ENCODE measurements at regions not wholly inside any gene's neighbourhood (a gene's known extent, or its start where the extent isn't known, plus 50 kb on each side); places are given as distances from the start of the nearest gene placed in this dataset.

DNA sequence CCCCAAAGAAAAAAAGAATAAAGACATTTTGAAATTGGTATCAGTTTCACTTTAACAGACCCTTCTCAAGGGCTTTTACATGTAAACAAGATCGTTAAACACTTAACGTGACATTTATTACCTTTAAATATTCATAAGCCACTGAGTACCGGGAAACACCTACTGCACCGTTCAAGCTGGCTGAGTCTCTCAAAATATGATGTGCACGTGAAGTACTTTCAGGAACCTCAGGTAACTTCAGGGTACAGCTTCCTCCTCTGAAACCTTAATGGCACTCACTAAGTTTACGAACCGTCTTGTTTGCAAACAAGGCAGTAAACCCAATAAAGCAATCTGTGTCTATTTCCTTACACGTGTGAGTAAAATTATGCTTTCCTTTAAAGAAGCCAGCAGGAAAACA is 105.5 kb upstream of the TENM4 start:
- no peak overlapping the region for H3K9ac ChIP-seq (ENCODE audit: low read length in 3 of 3)
- TF ChIP-seq, protein P1, sequence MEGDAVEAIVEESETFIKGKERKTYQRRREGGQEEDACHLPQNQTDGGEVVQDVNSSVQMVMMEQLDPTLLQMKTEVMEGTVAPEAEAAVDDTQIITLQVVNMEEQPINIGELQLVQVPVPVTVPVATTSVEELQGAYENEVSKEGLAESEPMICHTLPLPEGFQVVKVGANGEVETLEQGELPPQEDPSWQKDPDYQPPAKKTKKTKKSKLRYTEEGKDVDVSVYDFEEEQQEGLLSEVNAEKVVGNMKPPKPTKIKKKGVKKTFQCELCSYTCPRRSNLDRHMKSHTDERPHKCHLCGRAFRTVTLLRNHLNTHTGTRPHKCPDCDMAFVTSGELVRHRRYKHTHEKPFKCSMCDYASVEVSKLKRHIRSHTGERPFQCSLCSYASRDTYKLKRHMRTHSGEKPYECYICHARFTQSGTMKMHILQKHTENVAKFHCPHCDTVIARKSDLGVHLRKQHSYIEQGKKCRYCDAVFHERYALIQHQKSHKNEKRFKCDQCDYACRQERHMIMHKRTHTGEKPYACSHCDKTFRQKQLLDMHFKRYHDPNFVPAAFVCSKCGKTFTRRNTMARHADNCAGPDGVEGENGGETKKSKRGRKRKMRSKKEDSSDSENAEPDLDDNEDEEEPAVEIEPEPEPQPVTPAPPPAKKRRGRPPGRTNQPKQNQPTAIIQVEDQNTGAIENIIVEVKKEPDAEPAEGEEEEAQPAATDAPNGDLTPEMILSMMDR (IDR thresholded peaks at IDR 0.05; ENCODE audit: borderline replicate concordance, extremely low read depth, insufficient read depth), result no peak
- H3K9me3 ChIP-seq (ENCODE audit: control insufficient read depth in 2 of 3, insufficient read depth in 1 of 3, low read length in 3 of 3), result no peaks in the 10 kb centered on the region
- FAIRE-seq, result no peak
- H3K4me3 ChIP-seq (ENCODE audit: low read length in 3 of 3), result no peak overlapping the region
- H3K36me3 ChIP-seq (ENCODE audit: control insufficient read depth in 2 of 3, insufficient read depth in 3 of 3, low read length in 3 of 3), result no peaks in the 10 kb centered on the region
- H3K27ac ChIP-seq (ENCODE audit: low read depth in 2 of 2, low read length in 2 of 2), result no peak overlapping the region
- intact Hi-C loops (cut with DNase I), result no loop called here
- peak in 2 of 5 donors; percentile 31 to 52 for DNase-seq
- no peaks in the 10 kb centered on the region for H3K4me1 ChIP-seq (ENCODE audit: control insufficient read depth in 2 of 3, insufficient read depth in 2 of 3, low read depth in 1 of 3, low read length in 3 of 3)
- no peaks in the 10 kb centered on the region for H3K27me3 ChIP-seq (ENCODE audit: control insufficient read depth, insufficient read depth, low read length)

GRCh38 chr11:79544361-79544760 is 103.5 kb upstream of the TENM4 start:
- DNase-seq, result no peak
- intact Hi-C loops (cut with DNase I), result no loop called here
- H3K36me3 ChIP-seq (ENCODE audit: control insufficient read depth in 2 of 3, insufficient read depth in 3 of 3, low read length in 3 of 3), result no peaks in the 10 kb centered on the region
- no peak overlapping the region for H3K27ac ChIP-seq (ENCODE audit: low read depth in 2 of 2, low read length in 2 of 2)
- no peak overlapping the region for H3K9ac ChIP-seq (ENCODE audit: low read length in 3 of 3)
- H3K4me3 ChIP-seq (ENCODE audit: low read length in 3 of 3), result no peak overlapping the region
- no peak for FAIRE-seq
- H3K4me1 ChIP-seq (ENCODE audit: control insufficient read depth in 2 of 3, insufficient read depth in 2 of 3, low read depth in 1 of 3, low read length in 3 of 3), result no peaks in the 10 kb centered on the region
- no peaks in the 10 kb centered on the region for H3K27me3 ChIP-seq (ENCODE audit: control insufficient read depth, insufficient read depth, low read length)
- TF ChIP-seq, protein P1 (IDR thresholded peaks at IDR 0.05; ENCODE audit: borderline replicate concordance, extremely low read depth, insufficient read depth), result no peak
- no peaks in the 10 kb centered on the region for H3K9me3 ChIP-seq (ENCODE audit: control insufficient read depth in 2 of 3, insufficient read depth in 1 of 3, low read length in 3 of 3)

DNA sequence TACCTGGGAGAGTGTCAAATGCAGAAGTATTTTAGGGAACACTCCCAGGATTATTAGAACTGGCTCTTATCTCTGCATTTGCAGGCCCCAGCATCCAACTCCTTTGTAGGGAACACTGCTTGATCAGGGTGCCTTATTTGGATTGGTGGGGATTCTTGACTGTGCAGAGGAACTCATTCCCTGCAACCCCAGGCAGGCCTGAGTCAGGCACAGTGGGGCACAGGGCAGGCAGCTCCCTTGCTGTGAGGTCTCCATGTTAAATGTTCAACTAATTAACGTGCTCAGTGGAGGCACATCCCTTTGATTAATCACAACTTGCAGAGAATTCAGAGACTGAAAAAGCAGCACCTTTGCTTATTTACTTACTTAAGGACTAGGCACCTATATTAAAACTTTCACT is 102.3 kb upstream of the TENM4 start:
- Histone ChIP-seq H3K27ac (ENCODE audit: low read depth in 2 of 2, low read length in 2 of 2) (no peak overlapping the region), H3K4me1 (ENCODE audit: control insufficient read depth in 2 of 3, insufficient read depth in 2 of 3, low read depth in 1 of 3, low read length in 3 of 3) (no peaks in the 10 kb centered on the region), H3K9ac (ENCODE audit: low read length in 3 of 3) (no peak overlapping the region), H3K4me3 (ENCODE audit: low read length in 3 of 3) (no peak overlapping the region), H3K36me3 (ENCODE audit: control insufficient read depth in 2 of 3, insufficient read depth in 3 of 3, low read length in 3 of 3) (no peaks in the 10 kb centered on the region), H3K27me3 (ENCODE audit: control insufficient read depth, insufficient read depth, low read length) (no peaks in the 10 kb centered on the region), H3K9me3 (ENCODE audit: control insufficient read depth in 2 of 3, insufficient read depth in 1 of 3, low read length in 3 of 3) (no peaks in the 10 kb centered on the region)
- TF ChIP-seq, protein P1 (IDR thresholded peaks at IDR 0.05; ENCODE audit: borderline replicate concordance, extremely low read depth, insufficient read depth), result no peak
- intact Hi-C loops (cut with DNase I), result no loop called here
- DNase-seq, result no peak
- FAIRE-seq, result no peak

- H3K9me3 ChIP-seq (ENCODE audit: control insufficient read depth in 2 of 3, insufficient read depth in 1 of 3, low read length in 3 of 3), result no peaks in the 10 kb centered on the region
- H3K27me3 ChIP-seq (ENCODE audit: control insufficient read depth, insufficient read depth, low read length), result no peaks in the 10 kb centered on the region
- no peaks in the 10 kb centered on the region for H3K36me3 ChIP-seq (ENCODE audit: control insufficient read depth in 2 of 3, insufficient read depth in 3 of 3, low read length in 3 of 3)
- intact Hi-C loops (cut with DNase I), result no loop called here
- DNase-seq (no peak), FAIRE-seq (no peak)
- H3K9ac ChIP-seq (ENCODE audit: low read length in 3 of 3), result no peak overlapping the region
- TF ChIP-seq, protein P1 (IDR thresholded peaks at IDR 0.05; ENCODE audit: borderline replicate concordance, extremely low read depth, insufficient read depth), result no peak
- no peak overlapping the region for H3K4me3 ChIP-seq (ENCODE audit: low read length in 3 of 3)
- no peaks in the 10 kb centered on the region for H3K4me1 ChIP-seq (ENCODE audit: control insufficient read depth in 2 of 3, insufficient read depth in 2 of 3, low read depth in 1 of 3, low read length in 3 of 3)
- no peak overlapping the region for H3K27ac ChIP-seq (ENCODE audit: low read depth in 2 of 2, low read length in 2 of 2)
Measured at GRCh38 chr11:79541466-79541865, 100.6 kb upstream of the TENM4 start.
